KMS-11 (cell line): ENCODE measurements at regions not wholly inside any gene's neighbourhood (a gene's known extent, or its start where the extent isn't known, plus 50 kb on each side); places are given as distances from the start of the nearest gene placed in this dataset.

Source experiments
- H2AFZ ChIP-seq: fragments of 200-600 bp; sonication (generic); 2 replicates; pipeline ENCODE4 v1.6.1; 2016; ENCODE audit warnings: antibody characterized with exemption, mixed run types, low read depth
- H3K27ac ChIP-seq: fragments of 200-600 bp; sonication (generic); 2 replicates; pipeline ENCODE4 v1.6.1; 2016; ENCODE audit warnings: mild to moderate bottlenecking, mixed run types
- H3K27me3 ChIP-seq: fragments of 200-600 bp; sonication (generic); 2 replicates; pipeline ENCODE4 v1.6.1; 2017; ENCODE audit warnings: mild to moderate bottlenecking, low read depth, mixed run types, moderate library complexity; ENCODE audit not compliant: insufficient read depth
- H3K36me3 ChIP-seq: fragments of 200-600 bp; sonication (generic); 2 replicates; pipeline ENCODE4 v1.6.1; 2017; ENCODE audit warnings: mild to moderate bottlenecking, mixed run types; ENCODE audit not compliant: insufficient read depth
- H3K4me1 ChIP-seq: fragments of 200-600 bp; sonication (generic); 2 replicates; pipeline ENCODE4 v1.6.1; 2016; ENCODE audit warnings: mild to moderate bottlenecking, low read depth, mixed run types; ENCODE audit not compliant: poor library complexity, severe bottlenecking
- H3K4me2 ChIP-seq: fragments of 200-600 bp; sonication (generic); 2 replicates; pipeline ENCODE4 v1.7.0; 2016; ENCODE audit warnings: mild to moderate bottlenecking, mixed run types
- H3K4me3 ChIP-seq: fragments of 200-600 bp; sonication (generic); IDR thresholded peaks from 2 replicates; pipeline ENCODE4 v1.6.1; 2017; ENCODE audit warnings: low read depth, low read length, mixed read lengths; ENCODE audit not compliant: insufficient read depth
- H3K79me2 ChIP-seq: fragments of 200-600 bp; sonication (generic); 2 replicates; pipeline ENCODE4 v1.6.1; 2016; ENCODE audit warnings: low read depth, mixed run types; ENCODE audit not compliant: insufficient read depth
- H3K9ac ChIP-seq: fragments of 200-600 bp; sonication (generic); 2 replicates; pipeline ENCODE4 v1.6.1; 2016; ENCODE audit warnings: mild to moderate bottlenecking, mixed run types
- H4K20me1 ChIP-seq: fragments of 200-600 bp; sonication (generic); 2 replicates; pipeline ENCODE4 v1.6.1; 2016; ENCODE audit warnings: mild to moderate bottlenecking, mixed run types; ENCODE audit not compliant: insufficient read depth
- CTCF ChIP-seq: fragments of 200-600 bp; sonication (generic); conservative IDR thresholded peaks from 2 replicates; pipeline ENCODE4 v1.6.1; 2017; ENCODE audit warnings: low read depth, mild to moderate bottlenecking, antibody characterized with exemption, low read length, moderate library complexity, mixed read lengths

DNA sequence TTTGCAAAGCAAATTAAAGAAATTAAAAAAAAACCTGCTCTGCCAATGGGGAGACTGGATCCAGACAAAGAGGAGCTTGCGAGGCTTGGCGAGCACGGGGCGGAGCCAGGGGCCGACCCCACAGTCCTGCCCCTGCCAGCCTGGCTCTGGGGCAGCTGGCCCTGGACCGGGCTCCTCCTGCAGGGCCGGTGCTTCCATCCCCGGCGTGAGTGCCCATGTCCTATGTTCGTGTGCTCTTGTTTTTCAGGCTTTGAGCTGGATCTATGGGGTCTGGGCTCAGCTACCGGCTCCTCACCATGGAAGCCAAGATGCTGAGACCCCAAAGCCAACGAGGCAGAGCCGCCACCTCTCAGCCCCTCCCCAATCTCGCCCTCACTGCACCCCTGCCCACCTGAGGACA, 176.8 kb downstream of the KIF26A start:
- no peaks in the 10 kb centered on the region for H4K20me1 ChIP-seq
- TF ChIP-seq CTCF = no peak
- H2AFZ ChIP-seq = no peak overlapping the region

DNA sequence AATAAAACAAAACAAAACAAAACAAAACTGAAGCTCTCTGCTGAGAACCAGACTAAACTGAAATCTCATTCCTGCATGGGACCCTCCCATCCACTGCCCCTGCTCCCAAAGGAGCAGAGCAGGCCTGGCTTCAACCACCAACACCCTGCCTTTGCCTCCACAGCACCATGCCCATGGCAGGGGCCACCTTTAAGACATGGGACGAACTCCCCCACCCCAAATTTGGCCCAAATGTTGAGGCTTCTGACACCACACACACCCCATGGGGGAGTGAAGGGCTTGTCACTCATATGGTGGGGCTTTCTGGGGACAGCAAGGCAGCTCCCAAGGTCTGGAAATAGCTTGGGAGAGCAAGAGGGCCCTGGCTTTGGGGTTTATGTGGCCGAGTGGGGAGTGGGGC, 177.2 kb downstream of the KIF26A start:
- no peaks in the 10 kb centered on the region for H3K79me2 ChIP-seq
- H3K4me3 ChIP-seq = no peak overlapping the region
- no peak overlapping the region for H3K4me2 ChIP-seq
- no peaks in the 10 kb centered on the region for H3K36me3 ChIP-seq
- no peak for TF ChIP-seq CTCF
- H4K20me1 ChIP-seq = no peaks in the 10 kb centered on the region
- peaks cover 2% of the 10 kb centered on the region; the same call in 1 of the 2 replicates for H3K27me3 ChIP-seq
- H3K27ac ChIP-seq = no peak overlapping the region
- no peaks in the 10 kb centered on the region for H3K4me1 ChIP-seq
- H3K9ac ChIP-seq = no peak overlapping the region
- H2AFZ ChIP-seq = no peak overlapping the region

More for the DNA sequence above, 176.8 kb downstream of the KIF26A start:
- H3K27ac ChIP-seq = no peak overlapping the region
- no peak overlapping the region for H3K4me3 ChIP-seq
- peaks cover 2% of the 10 kb centered on the region; the same call in 1 of the 2 replicates for H3K27me3 ChIP-seq
- H3K4me1 ChIP-seq = no peaks in the 10 kb centered on the region
- H3K4me2 ChIP-seq = no peak overlapping the region
- H3K9ac ChIP-seq = no peak overlapping the region
- H3K79me2 ChIP-seq = no peaks in the 10 kb centered on the region
- no peaks in the 10 kb centered on the region for H3K36me3 ChIP-seq

GRCh38 chr14:104316121-104316722, 177.8 kb downstream of the KIF26A start:
- no peaks in the 10 kb centered on the region for H3K36me3 ChIP-seq
- H3K27ac ChIP-seq = no peak overlapping the region
- H3K79me2 ChIP-seq = no peaks in the 10 kb centered on the region
- no peaks in the 10 kb centered on the region for H3K4me1 ChIP-seq
- no peak for TF ChIP-seq CTCF
- no peaks in the 10 kb centered on the region for H4K20me1 ChIP-seq
- no peak overlapping the region for H2AFZ ChIP-seq
- H3K27me3 ChIP-seq = peaks cover 2% of the 10 kb centered on the region; the same call in 1 of the 2 replicates
- H3K4me3 ChIP-seq = no peak overlapping the region
- no peak overlapping the region for H3K4me2 ChIP-seq
- H3K9ac ChIP-seq = no peak overlapping the region

DNA sequence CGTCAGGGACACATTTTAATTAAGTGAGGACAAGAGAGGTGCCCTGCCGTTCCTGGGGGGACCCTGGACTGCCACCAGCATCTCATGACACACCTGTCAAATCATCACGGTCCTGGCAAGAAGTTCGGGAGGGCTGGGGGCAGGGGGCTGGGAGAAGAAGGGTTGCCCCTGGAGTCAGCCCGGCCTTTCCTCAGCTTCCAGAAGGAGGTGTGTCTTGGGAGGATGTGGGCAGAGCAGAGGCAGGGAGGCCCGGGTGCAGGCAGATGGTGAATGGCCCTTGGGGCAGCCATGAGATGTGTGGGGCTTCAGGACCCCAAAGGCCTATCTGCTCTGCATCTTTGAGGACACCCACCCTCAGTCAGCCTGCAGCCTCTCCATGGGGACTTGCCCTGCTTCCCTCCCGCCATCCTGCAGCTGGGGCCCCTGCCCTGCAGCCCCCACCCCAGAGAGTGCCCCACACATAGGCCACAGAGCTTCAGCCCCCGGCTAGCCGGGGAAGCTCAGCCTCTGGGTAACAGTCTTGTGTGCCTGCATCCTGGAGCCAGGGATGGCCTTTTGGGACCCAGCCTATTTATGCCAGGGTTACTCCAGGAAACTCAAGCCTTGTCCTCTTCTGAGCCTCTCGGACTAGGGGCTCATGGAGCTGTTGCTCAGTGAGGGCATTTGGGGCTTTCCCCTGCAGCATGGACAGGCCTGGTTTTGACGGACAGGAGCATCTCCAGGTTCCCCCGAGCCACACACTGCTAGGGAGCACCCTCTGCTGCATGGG, 178.5 kb downstream of the KIF26A start:
- no peak for TF ChIP-seq CTCF
- H3K4me3 ChIP-seq = no peak overlapping the region
- H3K27ac ChIP-seq = no peak overlapping the region
- no peak overlapping the region for H2AFZ ChIP-seq
- H3K4me2 ChIP-seq = no peak overlapping the region
- no peaks in the 10 kb centered on the region for H3K4me1 ChIP-seq
- H4K20me1 ChIP-seq = no peaks in the 10 kb centered on the region
- H3K27me3 ChIP-seq = peaks cover 2% of the 10 kb centered on the region; the same call in 1 of the 2 replicates
- no peaks in the 10 kb centered on the region for H3K79me2 ChIP-seq
- no peaks in the 10 kb centered on the region for H3K36me3 ChIP-seq
- H3K9ac ChIP-seq = no peak overlapping the region
